GM19023 (cell line): ENCODE measurements at regions not wholly inside any gene's neighbourhood (a gene's known extent, or its start where the extent isn't known, plus 50 kb on each side); places are given as distances from the start of the nearest gene placed in this dataset.

Source experiments
- ATAC-seq: cut with Tn5 transposase; IDR thresholded peaks from one replicate; pipeline ENCODE4 v1.9.1; 2021; ENCODE audit warnings: mild to moderate bottlenecking, moderate library complexity; ENCODE audit not compliant: unreplicated experiment

DNA sequence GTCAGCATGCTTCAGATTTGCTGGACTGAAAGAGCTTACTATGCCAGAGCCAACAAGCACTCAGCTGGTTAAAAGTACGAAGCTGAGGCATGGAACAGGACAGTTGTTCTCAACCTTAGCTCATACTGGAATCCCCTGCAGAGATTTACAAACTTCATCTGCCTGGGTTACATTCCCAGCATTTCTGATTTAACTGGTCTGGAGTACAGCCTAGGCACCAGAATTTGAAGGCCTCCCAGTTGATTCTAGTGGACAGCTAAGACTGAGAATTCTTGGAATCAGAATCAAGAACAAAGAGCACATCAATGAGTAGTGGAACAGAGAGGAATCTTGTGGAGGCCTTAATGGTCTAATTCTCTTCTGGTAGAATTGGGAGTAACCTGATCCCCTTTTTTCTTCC lies 298.2 kb upstream of the NXPH2 start:
- ATAC-seq: no peak

- no peak for ATAC-seq
Observed at GRCh38 chr2:139077099-139077737, 297.0 kb upstream of the NXPH2 start.

DNA sequence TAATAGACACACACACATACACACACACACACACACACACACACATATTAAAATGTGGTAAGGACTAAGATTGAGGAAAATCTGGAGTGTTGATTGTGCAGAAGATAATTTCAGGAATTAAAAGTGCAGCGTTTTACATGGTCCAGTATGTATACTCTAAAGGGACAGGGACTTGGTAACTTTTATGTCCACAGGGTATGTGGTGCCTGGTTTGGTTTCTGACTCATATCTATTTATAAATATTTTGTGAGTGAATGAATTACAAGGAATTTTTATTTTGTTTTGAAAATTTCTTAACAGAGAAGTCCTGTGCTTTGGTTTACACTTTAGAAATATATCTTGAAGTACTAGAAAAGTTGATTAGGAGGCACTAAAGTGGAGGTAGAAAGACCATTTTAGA lies 287.7 kb upstream of the NXPH2 start:
- ATAC-seq: no peak

GRCh38 chr2:139067072-139067471 lies 286.9 kb upstream of the NXPH2 start:
- ATAC-seq: no peak

GRCh38 chr2:139064159-139064558 lies 284.0 kb upstream of the NXPH2 start:
- no peak for ATAC-seq

GRCh38 chr2:139059617-139060016 lies 279.4 kb upstream of the NXPH2 start:
- ATAC-seq: no peak

- no peak for ATAC-seq
Observed at GRCh38 chr2:139055202-139055601, 275.0 kb upstream of the NXPH2 start.

- ATAC-seq: no peak
Observed at GRCh38 chr2:139048017-139048416, 267.8 kb upstream of the NXPH2 start.

- ATAC-seq: no peak
Observed at GRCh38 chr2:139045524-139045923, 265.3 kb upstream of the NXPH2 start.

- ATAC-seq: no peak
Observed at GRCh38 chr2:139034064-139034463, 253.9 kb upstream of the NXPH2 start.

DNA sequence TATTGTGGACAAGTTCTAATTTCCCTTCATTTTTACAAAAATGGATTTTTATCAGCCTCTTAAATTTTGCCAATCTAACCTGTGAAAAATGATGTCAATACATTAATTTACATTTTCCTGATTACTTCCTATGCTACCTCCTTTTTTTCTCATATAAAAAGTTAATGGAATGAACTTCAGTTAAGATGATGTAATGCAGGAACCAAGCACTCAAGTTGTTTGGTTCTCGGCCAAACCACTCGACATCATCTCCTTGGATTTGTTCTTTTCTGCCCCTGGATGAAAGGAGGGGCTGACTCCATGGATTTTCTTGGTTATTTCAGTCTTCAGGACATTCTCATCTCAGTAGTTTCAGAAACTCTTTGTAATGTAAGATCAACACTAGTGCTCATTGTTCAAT lies 253.1 kb upstream of the NXPH2 start:
- ATAC-seq: no peak

- no peak for ATAC-seq
Observed at GRCh38 chr2:139031722-139032121, 251.5 kb upstream of the NXPH2 start.

- no peak for ATAC-seq
Observed at GRCh38 chr2:139020287-139020686, 240.1 kb upstream of the NXPH2 start.

DNA sequence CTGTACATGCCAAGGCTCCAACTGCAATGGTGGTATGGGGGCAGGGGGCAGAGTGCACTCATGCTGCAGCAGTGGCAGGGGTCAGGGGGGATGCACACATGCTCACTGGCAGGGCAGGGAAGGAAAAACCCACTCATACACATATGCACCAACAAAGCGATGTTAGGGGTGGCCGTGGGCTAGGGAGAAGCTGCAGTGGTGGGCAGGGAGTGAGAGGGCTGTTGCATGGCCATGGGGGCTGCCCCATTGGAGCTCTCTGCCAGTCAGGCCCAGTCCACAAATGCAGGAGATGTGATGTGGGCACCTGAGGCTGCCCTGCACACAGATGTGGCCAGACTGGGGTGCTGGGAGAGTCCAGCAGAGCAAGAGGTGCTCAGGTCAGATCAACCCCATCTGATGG lies 238.1 kb upstream of the NXPH2 start:
- no peak for ATAC-seq

DNA sequence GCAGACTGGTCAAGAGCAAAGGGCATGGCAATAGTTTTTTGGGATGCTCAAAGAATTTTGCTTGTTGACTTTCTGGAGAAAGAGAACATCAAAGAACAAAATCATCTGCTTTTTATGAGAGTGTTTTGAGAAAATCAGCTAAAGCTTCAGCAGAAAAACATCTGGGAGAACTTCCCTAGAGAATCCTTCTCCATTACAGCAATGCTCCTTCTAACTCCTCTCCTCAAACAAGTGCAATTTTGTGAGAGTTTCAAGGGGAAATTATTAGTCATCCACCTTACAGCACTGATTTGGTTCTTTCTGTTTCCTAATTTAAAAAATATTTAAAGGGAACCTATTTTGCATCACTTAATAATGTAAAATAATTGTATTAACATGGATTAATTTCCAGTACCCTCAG lies 226.9 kb upstream of the NXPH2 start:
- no peak for ATAC-seq

DNA sequence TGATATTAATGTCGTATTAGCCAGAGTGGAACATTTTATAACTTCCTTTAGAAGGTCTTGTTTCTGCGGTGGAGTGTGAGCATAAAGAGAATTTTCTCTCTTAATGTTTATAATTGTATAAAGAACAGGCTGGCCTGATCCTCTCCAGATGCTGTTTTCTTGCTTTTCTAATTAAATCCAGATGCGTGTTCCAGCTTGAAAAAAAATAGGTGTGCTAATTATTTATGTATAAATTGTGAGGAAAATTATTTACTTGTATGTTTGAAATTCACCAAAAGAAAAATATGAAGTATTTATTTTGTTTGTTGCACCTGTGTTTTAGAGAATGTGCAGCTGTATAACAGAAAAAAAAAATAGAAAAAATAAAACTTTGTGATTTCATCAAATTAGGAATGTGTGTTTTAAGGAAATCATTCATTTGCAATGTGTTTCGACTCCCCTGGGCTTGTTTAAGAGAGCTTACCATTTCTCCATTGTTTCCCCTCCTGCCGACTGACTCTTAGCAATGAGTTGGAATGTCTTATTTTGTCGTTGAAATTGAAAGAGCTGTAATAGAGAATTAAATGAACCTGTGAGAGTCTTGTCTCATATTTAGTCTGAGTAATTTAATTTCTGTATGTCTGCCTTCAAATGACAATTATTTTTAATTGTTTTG lies 220.1 kb upstream of the NXPH2 start:
- no peak for ATAC-seq

GRCh38 chr2:138997856-138998517 lies 217.8 kb upstream of the NXPH2 start:
- no peak for ATAC-seq

- no peak for ATAC-seq
Observed at GRCh38 chr2:138997346-138997745, 217.2 kb upstream of the NXPH2 start.

DNA sequence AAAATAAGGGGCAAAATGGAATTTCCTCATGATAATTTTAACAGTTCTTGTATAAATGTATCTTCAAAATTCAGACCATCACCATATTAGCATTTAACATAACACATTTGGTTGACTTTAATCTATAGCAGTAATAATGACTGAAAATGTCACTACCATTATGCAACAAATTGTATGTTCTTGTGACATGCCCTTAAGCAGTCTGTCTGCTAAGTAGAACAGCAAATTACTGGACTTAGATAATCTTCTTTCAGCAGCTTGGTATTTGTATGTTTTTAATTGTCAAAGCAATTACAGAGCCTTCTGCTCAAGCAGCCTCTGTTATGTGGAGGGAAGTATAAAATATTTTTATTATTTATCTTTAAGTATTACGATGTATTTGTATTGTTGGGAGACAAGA lies 214.3 kb upstream of the NXPH2 start:
- ATAC-seq: no peak

GRCh38 chr2:138985881-138986280 lies 205.7 kb upstream of the NXPH2 start:
- no peak for ATAC-seq

- no peak for ATAC-seq
Observed at GRCh38 chr2:138979131-138979785, 199.1 kb upstream of the NXPH2 start.

DNA sequence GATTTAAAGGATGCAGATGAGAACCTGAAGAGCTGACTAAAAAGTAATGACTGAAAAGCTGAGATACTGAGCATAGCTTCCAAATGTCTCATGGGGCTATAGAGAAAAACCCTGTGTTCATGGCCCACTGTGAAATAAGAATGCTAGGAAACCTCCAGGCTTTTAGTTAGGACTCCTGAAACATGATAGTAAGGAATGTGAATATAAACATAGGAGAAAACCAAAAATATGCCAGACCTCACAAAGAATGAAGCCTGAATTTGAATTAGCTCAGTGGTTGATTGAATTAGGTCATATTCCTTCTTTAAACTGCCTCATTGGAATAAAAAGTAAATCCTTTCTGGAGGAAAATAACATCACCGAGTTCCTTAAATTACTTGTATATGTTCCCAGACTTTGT lies 194.5 kb upstream of the NXPH2 start:
- ATAC-seq: no peak
